A172 (cell line): ENCODE measurements at regions not wholly inside any gene's neighbourhood (a gene's known extent, or its start where the extent isn't known, plus 50 kb on each side); places are given as distances from the start of the nearest gene placed in this dataset.

Experiments used
- DNase-seq: peaks from one replicate; pipeline ENCODE4 v3.0.0-alpha.2; 2015; ENCODE audit warnings: low spot score

DNA sequence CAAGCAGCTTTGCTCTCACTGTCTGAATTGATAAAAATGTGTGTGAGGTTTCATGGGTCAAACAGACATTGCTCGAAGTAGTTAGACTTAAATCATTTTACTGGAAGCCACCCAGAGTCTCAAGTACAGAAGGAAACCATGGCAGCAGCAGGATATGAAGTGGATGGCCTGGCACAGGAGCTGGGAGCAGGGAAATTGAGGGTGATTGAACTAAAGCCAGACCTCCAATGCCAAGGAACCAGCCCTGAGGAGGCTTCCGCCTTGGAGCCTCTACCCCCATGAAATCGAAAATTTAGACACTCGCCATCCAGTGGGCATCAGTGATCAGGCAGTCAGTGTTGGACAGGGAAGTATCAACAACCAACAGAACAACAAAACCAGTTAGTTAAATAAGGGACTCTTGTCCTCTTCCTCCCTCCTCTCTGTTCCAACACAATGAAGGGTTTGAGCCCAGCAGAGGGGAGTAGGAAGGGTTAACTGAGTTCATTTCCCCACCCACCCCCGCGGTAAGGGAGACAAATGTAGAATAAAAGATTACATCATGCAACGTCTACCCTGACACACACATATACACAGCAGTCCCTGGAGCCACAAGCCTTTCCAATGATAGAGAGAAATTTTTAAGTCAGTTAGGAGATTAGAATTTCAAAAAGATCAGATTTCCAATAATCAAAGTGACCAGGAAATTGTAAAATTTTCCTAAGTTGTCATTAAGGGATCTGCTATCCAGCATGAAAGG lies 156.3 kb downstream of the SLC16A9 start:
- no peak for DNase-seq

- DNase-seq: no peak
Measured at GRCh38 chr10:59550061-59550460, 159.6 kb downstream of the SLC16A9 start.

DNA sequence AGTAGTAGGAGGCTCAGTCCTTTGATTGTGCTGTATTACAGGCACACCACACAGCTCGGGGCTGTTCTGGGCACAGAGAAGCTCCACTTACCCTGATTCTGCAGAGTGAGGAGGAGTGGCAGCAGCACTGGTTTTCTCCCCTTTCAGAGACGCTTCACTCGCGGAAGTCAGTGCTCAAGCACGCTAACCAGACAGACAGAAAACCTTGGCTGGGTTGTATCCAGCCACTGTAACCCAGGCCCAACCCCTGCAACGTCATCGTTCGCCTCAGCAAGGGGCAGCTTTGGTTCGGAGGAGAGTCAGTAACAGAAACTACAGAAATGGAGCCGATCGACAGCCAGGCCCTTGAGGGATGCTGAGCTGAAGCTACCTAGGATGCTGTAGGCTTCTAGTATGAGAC lies 171.0 kb downstream of the SLC16A9 start:
- DNase-seq: no peak

DNA sequence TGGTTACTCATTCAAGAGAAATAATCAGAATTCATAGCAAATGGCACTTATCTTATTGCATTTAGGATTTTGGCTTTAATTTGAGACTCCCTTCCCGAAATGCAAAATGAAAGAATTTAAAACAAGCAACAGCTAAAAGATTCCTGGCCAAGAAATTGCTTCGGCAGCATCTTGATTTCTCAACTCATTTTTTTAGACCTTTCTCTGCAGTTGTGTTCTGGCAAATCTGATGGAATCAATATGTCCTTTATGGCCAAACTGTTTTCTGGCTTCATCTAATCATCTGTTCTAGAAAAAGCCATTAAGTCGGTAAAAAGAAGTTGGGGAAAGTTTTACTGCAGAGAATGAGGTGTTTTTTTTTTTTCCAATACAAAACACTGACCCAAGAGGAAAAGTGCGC lies 172.1 kb downstream of the SLC16A9 start:
- no peak for DNase-seq

DNA sequence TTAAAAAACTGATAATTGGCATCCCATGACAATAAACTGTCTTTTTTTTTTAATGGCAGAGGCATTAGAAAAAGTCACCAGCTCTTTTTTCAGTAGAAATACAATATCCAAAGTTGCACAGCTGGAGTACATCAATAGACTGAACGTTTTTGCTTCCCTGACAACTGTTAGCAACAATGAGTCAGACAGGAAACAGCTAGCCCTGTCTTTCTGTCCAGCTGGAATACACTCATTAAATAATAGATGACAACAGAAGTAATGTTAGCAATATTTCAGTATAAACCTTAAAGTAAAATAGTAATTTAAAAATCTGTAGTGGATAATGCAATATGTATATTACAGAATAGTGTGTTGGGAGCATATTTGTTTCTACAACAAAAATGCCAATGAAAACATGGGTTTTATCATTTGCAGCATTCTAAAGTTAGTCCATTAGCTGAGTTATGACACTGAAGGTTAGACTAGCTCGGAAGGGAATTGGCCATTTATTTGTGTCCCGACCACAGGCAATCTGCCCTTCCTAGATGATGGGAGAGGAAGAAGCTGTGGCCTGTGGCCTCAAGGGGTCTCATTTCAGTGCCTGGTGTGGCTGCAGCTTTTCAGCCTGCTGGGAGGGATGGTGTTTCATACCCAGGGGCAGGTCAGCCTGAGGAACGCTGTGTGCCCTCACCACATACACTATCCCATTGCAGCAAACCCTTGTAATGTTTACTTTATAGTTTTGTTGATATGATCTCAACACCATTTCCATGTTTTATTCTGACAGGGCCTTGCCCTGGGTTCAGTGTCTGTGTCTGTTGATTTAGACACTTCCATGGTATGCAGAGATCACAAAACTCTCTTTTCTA lies 173.3 kb downstream of the SLC16A9 start:
- peak; percentile 13 for DNase-seq

DNA sequence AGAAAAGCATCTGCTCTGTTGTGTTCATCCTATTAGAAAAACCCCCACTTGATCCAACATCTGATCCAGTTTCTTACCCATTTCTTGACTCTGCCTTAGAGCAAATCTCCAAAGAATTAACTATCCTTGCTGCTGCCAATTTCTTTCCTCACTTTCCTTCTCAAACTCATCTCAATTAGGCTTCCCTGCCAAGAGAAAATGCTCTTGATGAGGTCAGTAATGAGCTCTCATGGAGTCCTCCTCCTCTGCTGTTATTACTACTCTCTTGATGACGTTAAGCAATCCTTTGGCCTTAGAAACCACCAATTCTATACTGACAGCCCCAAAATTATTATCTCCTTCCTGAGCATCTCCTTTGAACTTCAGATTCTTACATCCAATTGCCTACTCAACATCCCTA lies 162.0 kb upstream of the FAM13C start:
- no peak for DNase-seq

DNA sequence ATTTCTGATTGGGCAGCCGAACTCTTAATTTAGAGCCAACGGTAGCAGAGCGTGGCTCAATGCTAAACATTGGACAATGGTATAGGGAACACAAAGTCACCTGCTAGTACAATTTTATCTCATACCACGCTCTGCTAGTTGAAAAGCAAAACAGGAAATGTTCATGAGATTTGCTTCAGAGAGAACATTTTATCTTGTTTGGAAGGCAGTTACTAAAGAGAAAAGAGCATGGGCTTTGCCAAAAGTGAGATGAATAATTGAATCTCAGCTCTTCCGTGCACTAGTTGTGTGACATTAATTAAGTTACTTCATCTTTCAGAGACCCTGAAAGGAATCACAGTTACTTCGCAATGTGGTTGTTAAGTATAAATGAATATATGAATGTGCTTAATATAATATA lies 161.5 kb upstream of the FAM13C start:
- no peak for DNase-seq

DNA sequence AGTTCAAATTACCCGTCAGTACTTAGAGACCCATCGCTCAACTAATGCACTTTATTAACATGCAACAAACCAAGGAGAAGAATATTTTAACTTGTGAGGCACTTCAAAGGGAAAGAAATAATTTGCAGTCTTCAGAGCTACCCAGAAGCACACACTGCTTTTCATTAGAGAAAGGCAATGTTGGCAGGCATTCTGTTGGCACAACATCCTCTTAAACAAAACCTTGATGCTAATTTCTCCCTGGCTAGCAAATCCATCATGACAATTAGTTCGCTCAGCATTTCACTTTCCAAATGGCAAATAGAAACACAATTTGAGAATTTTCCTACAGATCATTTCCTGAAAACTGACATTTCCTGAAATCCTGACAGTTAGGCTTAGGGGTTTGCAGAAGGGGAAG lies 155.6 kb upstream of the FAM13C start:
- DNase-seq: no peak

GRCh38 chr10:59517341-59517899 lies 155.1 kb upstream of the FAM13C start:
- DNase-seq: no peak

DNA sequence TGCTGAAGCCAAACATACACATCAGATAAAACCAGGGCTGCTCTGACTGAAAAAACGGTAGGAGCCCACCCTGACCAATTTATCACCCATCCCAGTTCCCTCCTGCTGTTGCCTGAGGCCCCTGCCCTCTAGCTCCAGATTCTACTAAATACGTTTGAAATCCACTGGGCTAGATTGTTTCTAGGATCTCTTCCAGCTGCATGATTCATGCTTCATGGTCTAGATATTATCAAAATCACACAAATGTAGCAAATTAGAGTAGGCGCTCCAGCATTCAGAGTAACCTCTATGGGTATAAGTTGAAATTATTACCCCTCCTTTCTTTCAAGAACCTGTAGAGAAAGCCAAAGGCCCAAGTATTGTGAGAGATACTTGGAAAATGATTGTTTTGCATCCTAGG lies 151.2 kb upstream of the FAM13C start:
- DNase-seq: no peak

DNA sequence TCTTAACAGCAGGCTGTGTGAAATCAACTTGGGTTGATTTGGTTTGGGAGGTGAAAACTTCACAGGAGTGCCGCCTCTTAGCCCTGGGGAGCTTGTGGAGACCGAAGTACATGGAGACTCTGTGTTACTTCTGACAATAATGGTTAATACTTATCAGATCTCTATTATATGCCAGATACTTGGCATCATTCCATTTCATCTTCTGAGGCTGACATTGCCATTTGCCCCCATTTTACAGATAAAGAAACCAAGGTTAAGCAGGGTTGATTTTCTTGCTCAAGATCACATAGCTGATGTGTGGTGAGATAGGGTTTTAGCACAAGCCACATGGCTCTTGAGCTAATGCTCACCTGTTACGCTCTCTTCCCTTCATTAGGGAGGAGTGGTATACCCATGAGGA lies 150.6 kb upstream of the FAM13C start:
- DNase-seq: no peak

DNA sequence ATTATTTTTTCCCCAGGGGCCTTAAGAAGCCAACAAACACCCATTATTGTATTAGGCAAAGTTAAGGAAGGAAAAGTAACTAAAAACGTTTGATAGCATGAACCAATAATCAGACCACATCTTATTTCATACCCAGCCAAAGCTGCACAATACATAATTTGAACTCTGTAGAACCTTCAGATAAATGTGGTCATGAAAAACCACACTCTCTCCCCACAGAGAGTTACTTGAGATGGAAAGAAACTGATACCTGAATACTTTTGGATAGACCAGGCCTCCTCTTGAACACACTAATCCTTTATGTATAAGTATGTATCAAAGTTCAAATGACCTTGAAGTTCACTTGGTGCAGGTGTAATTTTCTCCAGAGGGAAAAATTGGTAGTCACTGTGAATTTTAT lies 146.6 kb upstream of the FAM13C start:
- DNase-seq: no peak

- DNase-seq: no peak
Measured at GRCh38 chr10:59508296-59508695, 145.9 kb upstream of the FAM13C start.

DNA sequence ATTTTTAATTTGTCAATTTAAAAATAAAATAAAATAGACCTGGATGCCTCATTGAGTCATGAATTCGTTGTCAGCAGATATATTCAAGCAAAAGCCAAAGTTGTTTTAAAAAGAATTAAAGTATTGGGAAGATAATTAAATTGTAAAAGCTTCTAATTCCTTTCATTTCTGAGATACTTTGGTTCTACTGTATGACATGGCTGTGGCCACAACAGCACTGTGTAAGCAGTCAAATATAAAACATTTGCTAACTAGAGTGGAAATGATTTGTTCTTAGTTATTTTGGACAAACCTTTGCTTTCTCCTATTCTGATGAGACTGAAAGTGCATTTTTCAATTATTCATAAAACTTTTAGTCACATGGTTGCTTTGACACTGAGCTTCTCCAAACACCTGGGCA lies 143.6 kb upstream of the FAM13C start:
- no peak for DNase-seq

GRCh38 chr10:59499460-59499859 lies 137.1 kb upstream of the FAM13C start:
- no peak for DNase-seq

GRCh38 chr10:59493017-59493416 lies 130.7 kb upstream of the FAM13C start:
- DNase-seq: no peak

DNA sequence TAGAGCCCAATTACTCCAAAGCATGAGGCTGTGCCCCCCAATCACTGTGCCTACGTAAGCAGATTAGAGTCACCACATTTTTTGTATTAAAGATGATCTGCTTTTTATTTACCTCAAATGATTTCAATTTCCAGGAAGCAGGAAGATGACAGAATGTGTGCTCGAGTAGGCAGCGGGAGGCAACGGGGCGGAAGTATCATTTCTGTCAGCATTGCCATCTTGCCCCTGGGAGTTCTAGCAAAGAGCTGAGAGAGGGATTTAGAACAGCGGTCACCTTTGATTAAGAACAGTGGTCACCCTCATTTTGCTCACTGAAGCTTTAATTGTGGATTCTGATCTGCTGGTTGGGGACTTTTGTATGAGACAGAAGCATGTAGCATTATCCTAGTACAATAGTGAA lies 117.1 kb upstream of the FAM13C start:
- DNase-seq: no peak

DNA sequence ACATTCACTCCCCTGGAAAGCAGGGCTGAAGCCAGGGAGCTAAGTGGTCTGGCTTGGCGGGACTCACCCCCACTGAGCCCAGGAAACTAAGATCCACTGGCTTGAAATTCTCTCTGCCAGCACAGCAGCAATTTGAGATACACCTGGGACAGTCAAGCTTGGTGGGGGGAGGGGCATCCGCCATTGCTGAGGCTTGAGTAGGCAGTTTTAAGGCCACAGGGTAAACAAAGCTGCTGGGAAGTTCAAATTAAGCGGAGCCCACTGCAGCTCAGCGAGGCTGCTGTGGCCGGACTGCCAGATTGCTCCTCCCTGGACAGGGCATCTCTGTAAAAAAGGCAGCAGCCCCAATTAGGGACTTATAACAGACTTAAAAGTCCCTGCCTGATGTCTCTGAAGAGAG lies 108.2 kb upstream of the FAM13C start:
- DNase-seq: no peak

DNA sequence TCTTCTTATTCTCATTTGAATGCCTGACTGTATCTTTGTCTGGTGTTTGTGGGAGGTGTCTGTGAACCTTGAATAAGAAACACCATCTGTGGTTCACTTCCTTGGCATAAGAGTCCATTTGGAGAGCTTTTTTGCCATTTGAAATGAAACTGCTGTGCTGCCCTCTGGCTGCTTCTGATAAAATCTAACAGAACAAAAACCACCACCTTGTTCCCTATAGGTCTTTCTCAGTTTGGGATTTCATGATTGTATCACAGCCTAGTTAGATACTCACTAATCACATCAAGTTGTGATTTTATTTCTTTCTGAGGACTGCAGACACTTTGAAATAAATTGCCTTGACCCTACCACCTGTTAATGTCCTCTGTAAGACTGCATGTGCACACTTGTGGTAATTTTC lies 102.7 kb upstream of the FAM13C start:
- DNase-seq: peak; percentile 2

DNA sequence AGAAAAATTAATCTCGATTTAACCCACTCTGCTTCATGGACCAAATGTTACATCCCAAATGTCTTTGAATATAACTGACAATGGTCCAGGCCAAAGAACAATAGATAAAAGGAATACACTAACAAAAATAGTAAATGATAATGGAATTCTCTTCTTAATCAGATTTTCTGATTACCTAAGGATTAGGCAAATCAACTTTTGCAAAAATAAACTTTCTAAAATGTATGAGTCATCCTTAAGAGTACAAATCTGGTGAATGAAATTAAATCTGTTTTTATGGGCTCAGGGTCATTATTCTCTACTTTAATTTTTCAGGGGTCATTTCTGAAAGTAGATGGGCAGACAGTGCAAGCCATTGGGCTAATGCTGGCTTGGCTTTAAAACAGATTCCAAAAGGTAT lies 102.1 kb upstream of the FAM13C start:
- DNase-seq: no peak

DNA sequence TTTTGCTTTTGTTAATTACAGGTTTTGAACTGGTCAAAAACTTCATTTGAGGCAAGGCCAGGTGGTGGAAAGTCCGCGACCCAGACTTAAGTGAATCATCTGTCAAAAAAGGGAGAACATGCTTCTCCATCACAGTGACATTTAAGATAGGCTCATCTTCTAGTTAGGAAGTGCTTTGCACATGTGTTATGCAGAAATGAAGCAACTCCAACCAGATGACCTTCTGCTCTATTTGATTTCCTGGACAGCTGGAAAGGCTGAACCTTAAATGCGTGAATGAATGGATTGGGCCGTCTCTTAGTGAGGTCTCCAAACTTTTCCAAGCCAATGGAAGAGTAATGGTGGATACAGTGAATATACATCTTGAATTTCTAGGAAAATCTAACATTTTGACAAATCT lies 101.6 kb upstream of the FAM13C start:
- no peak for DNase-seq

DNA sequence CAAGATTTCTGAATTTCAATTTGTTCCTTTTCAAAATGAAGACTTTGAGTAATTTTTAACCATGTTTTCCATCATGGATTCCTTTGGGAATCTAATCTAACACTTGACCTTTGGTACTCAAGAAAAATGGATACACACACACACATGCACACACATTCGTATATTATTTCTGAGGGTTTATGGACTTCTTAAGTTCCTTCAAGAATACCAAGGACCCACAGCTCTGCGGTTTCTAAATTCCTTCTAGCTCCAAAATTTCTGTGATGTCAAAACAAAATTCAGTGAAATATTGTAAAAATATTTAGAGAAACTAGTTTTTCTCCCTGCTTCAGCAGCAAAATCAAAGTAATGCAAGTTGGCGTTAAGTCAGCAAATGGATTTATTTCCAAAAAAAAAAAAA lies 98.3 kb upstream of the FAM13C start:
- no peak for DNase-seq

- DNase-seq: no peak
Measured at GRCh38 chr10:59456199-59456598, 93.8 kb upstream of the FAM13C start.
